Activated naive CD4-positive, alpha-beta T cell treated with anti-CD3 and anti-CD28 coated beads, Interleukin-2, amount 50 U/mL, for 24 hours (primary cell): ENCODE measurements at regions not wholly inside any gene's neighbourhood (a gene's known extent, or its start where the extent isn't known, plus 50 kb on each side); places are given as distances from the start of the nearest gene placed in this dataset.
"Not testable (repeated sequence)": the region's sequence is repeated elsewhere in the genome, so short reads cannot be mapped to it uniquely, and the experiment has no call there.

Source experiments
- H3K27ac Mint-ChIP-seq: one replicate; pipeline ENCODE4 v1.8.0; 2021; ENCODE audit warnings: mild to moderate bottlenecking, mixed read lengths
- H3K27me3 Mint-ChIP-seq: one replicate; pipeline ENCODE4 v1.8.0; 2021; ENCODE audit warnings: mixed read lengths
- H3K36me3 Mint-ChIP-seq: one replicate; pipeline ENCODE4 v1.8.0; 2021; ENCODE audit warnings: mixed read lengths
- H3K4me1 Mint-ChIP-seq: one replicate; pipeline ENCODE4 v1.8.0; 2021; ENCODE audit warnings: mixed read lengths
- H3K4me3 Mint-ChIP-seq: one replicate; pipeline ENCODE4 v1.8.0; 2021; ENCODE audit warnings: mild to moderate bottlenecking, mixed read lengths
- H3K9me3 Mint-ChIP-seq: one replicate; pipeline ENCODE4 v1.8.0; 2021; ENCODE audit warnings: mixed read lengths

DNA sequence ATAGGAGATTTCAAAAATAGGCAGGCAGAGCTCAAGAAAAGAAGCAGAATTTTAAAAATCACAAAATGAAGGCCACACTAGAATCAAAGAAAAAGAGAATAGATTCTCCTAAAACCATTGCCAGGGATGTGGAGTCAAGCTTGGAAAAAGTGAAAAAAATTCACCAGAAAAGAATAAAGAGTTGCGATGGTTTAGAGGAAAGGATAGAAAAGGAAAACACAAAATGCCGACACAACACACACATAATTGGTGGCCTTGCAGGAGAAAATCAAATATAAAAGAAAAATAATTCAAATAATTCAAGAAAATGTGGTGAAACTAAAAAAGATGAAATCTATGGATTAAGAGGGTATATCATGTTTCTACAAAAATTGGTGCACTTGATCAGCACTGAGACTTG lies 181.6 kb upstream of the C14orf180 start:
- no peak overlapping the region for H3K4me3 Mint-ChIP-seq
- peaks cover 56% of the 10 kb centered on the region for H3K4me1 Mint-ChIP-seq
- H3K27me3 Mint-ChIP-seq: no peaks in the 10 kb centered on the region
- peaks cover 8% of the 10 kb centered on the region for H3K36me3 Mint-ChIP-seq
- H3K27ac Mint-ChIP-seq: peak overlapping the region; percentile 38
- H3K9me3 Mint-ChIP-seq: peaks cover 7% of the 10 kb centered on the region

DNA sequence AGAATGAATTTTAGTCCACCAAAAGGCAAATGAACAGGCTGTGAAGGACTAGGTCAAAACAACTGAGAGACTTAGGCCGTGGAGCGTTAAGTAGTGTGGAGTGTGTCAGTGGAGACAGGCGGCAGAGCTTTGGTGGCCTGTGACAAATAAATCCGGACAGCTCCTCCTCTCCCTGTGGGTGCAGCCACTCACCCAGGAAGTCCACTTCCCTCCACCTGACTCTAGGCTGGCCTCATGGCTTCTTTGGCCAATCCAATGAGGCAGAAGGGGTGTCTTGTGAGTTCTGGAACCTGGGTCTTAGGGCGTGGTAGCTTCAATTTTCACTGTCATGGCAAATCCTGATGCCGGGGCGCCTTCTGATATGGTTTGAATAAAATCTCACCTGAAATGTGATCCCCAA lies 180.9 kb upstream of the C14orf180 start:
- peaks cover 8% of the 10 kb centered on the region for H3K36me3 Mint-ChIP-seq
- no peaks in the 10 kb centered on the region for H3K27me3 Mint-ChIP-seq
- peaks cover 51% of the 10 kb centered on the region for H3K4me1 Mint-ChIP-seq
- no peak overlapping the region for H3K4me3 Mint-ChIP-seq
- no peak overlapping the region for H3K27ac Mint-ChIP-seq
- peaks cover 7% of the 10 kb centered on the region for H3K9me3 Mint-ChIP-seq

- H3K27ac Mint-ChIP-seq: peak overlapping the region; percentile 76
- no peak overlapping the region for H3K4me3 Mint-ChIP-seq
- peaks cover 42% of the 10 kb centered on the region for H3K4me1 Mint-ChIP-seq
- peaks cover 8% of the 10 kb centered on the region for H3K36me3 Mint-ChIP-seq
- peaks cover 7% of the 10 kb centered on the region for H3K9me3 Mint-ChIP-seq
- H3K27me3 Mint-ChIP-seq: no peaks in the 10 kb centered on the region
Observed at GRCh38 chr14:104399432-104400155, 180.0 kb upstream of the C14orf180 start.

GRCh38 chr14:104400355-104400754 lies 179.2 kb upstream of the C14orf180 start:
- Mint-ChIP-seq H3K4me1 (peaks cover 34% of the 10 kb centered on the region), H3K27ac (no peak overlapping the region), H3K36me3 (peaks cover 8% of the 10 kb centered on the region), H3K27me3 (no peaks in the 10 kb centered on the region), H3K9me3 (peaks cover 7% of the 10 kb centered on the region), H3K4me3 (no peak overlapping the region)

DNA sequence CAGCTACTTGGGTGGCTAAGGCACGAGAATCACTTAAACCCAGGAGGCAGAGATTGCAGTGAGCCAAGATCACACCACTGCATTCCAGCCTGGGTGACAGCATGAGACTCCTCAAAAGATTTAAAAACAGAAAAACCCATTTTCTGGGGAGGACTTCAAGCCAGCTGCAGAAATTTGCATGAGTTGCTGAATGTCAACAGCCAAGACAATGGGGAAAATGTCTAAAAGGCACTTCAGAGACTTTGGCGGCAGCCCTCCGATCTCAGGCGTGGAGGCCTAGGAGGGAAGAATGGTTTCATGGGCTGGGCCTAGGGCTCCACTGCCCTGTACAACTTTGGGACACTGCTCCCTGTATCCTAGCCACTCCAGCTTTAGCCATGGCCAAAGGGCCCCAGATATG lies 177.8 kb upstream of the C14orf180 start:
- Mint-ChIP-seq H3K4me1 (peaks cover 24% of the 10 kb centered on the region), H3K27me3 (no peaks in the 10 kb centered on the region), H3K4me3 (no peak overlapping the region), H3K27ac (no peak overlapping the region), H3K9me3 (peaks cover 7% of the 10 kb centered on the region), H3K36me3 (peaks cover 8% of the 10 kb centered on the region)

DNA sequence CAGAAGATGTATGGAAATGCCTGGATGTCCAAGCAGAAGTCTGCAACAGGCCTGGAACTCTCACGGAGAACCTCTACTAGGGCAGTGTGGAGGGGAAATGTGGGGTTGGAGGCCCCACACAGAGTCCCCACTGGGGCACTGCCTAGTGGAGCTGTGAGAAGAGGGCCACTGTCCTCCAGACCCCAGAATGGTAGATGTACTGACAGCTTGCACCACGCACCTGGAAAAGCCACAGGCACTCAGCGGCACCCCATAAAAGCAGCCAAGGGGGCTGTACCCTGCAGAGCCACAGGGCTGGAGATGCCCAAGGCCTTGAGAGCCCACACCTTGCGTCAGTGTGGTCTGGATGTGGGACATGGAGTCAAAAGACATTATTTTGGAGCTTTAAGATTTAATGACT lies 177.3 kb upstream of the C14orf180 start:
- H3K4me1 Mint-ChIP-seq: peaks cover 20% of the 10 kb centered on the region
- not testable (repeated sequence) for H3K4me3 Mint-ChIP-seq, H3K36me3 Mint-ChIP-seq, H3K27ac Mint-ChIP-seq, H3K27me3 Mint-ChIP-seq, H3K9me3 Mint-ChIP-seq

- Mint-ChIP-seq H3K4me1 (peaks cover 14% of the 10 kb centered on the region), H3K36me3 (peaks cover 2% of the 10 kb centered on the region), H3K27ac (no peak overlapping the region), H3K4me3 (no peak overlapping the region), H3K27me3 (no peaks in the 10 kb centered on the region), H3K9me3 (peaks cover 5% of the 10 kb centered on the region)
Observed at GRCh38 chr14:104403421-104404220, 175.9 kb upstream of the C14orf180 start.

GRCh38 chr14:104404922-104405321 lies 174.6 kb upstream of the C14orf180 start:
- no peak overlapping the region for H3K4me3 Mint-ChIP-seq
- peaks cover 2% of the 10 kb centered on the region for H3K36me3 Mint-ChIP-seq
- H3K9me3 Mint-ChIP-seq: peaks cover 12% of the 10 kb centered on the region
- no peaks in the 10 kb centered on the region for H3K27me3 Mint-ChIP-seq
- no peak overlapping the region for H3K27ac Mint-ChIP-seq
- H3K4me1 Mint-ChIP-seq: peaks cover 2% of the 10 kb centered on the region

DNA sequence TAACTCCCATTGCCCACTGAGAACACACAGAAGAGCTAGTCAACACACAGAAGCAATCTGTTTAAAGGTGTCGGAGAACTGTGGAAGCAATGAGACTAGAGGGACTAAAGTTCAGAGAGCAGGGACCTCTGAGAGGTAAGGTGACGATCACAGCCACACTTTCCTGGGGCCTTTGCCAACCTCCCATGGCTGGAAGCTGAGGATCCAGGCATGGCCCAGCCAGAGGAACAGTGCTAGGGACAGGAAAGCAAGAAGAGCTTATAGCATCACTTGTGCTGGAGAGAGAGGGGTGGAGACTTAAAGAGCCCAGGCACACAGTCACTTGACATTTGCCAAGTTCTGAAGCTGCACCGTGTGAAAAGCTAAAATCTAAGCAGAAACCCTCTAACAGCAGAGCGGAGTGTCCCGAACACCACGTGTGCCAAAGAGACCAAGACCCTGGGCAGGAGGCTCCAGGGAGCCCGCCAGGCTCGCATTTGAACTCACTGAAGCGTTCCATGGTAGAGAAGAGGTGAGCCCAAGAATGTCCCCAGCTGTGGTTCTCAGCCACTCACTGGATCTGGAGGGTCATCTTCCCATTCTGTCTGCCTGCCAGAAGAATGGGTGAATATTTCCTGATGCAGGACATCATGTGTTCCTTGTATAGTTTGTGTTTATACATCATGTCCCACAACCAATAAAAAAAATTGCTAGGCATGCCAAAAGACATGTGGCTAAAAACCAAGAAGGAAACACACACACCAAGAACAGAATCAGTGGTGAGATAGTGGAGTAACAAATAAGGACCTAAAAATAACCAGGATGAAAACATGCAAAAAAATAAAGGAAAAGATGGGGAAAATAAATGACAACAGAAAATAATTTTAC lies 174.0 kb upstream of the C14orf180 start:
- H3K27me3 Mint-ChIP-seq: no peaks in the 10 kb centered on the region
- no peak overlapping the region for H3K4me3 Mint-ChIP-seq
- H3K36me3 Mint-ChIP-seq: peaks cover 2% of the 10 kb centered on the region
- no peak overlapping the region for H3K27ac Mint-ChIP-seq
- H3K9me3 Mint-ChIP-seq: peaks cover 12% of the 10 kb centered on the region
- no peaks in the 10 kb centered on the region for H3K4me1 Mint-ChIP-seq

DNA sequence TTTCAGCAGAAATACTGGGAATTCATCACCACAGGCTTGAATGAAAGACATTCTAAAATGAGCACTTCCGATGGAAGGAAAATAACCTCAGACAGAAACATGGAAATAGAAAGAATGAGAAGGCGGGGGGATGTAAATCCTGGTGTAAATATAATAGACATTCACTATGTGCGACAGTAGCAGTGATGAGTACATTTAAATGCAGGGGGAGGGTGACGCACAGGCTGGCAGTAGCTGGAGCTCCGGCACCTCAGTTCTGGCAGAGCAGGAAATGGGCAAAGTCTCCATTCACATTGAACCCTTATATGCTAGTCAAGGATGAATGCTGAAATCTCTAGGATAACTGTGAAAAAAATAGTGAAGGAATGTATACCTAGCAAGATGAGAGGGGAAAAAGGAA lies 172.7 kb upstream of the C14orf180 start:
- H3K4me3 Mint-ChIP-seq: no peak overlapping the region
- peaks cover 12% of the 10 kb centered on the region for H3K9me3 Mint-ChIP-seq
- H3K36me3 Mint-ChIP-seq: peaks cover 2% of the 10 kb centered on the region
- H3K27me3 Mint-ChIP-seq: no peaks in the 10 kb centered on the region
- no peak overlapping the region for H3K27ac Mint-ChIP-seq
- H3K4me1 Mint-ChIP-seq: no peaks in the 10 kb centered on the region

- Mint-ChIP-seq H3K9me3 (no peaks in the 10 kb centered on the region), H3K4me1 (no peaks in the 10 kb centered on the region), H3K4me3 (no peak overlapping the region), H3K36me3 (no peaks in the 10 kb centered on the region), H3K27me3 (no peaks in the 10 kb centered on the region), H3K27ac (no peak overlapping the region)
Observed at GRCh38 chr14:104416383-104416782, 163.2 kb upstream of the C14orf180 start.

DNA sequence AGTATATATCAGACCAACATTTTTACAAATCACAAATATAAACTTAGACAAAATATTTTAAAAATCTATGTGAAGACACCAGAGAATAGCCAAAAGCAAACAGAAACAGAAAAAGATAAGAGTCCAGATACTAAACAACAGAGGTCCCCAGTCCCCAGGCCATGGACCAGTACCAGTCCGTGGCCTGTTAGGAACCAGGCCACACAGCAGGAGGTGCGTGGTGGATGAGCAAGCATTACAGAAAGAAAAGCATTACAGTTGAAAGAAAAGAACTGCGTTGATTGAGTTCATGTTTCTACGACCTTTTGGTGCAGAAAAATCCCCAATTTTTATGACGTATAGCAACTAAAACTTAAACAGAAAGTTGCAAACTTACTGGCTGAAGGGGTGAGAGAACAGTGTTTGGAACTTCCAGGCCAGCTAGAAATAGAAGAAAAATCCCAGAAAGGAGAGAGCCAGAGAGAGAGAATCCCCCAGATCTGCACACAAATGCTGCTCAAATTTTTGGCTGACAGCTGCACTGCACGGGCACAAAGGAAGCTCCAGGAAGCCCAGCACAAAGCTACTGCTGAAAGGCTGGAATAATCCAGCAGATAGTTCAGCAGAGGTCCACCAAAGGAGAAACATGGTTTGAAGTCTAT lies 159.6 kb upstream of the C14orf180 start:
- no peak overlapping the region for H3K4me3 Mint-ChIP-seq
- H3K27me3 Mint-ChIP-seq: no peaks in the 10 kb centered on the region
- no peaks in the 10 kb centered on the region for H3K4me1 Mint-ChIP-seq
- no peaks in the 10 kb centered on the region for H3K36me3 Mint-ChIP-seq
- H3K9me3 Mint-ChIP-seq: no peaks in the 10 kb centered on the region
- H3K27ac Mint-ChIP-seq: no peak overlapping the region

DNA sequence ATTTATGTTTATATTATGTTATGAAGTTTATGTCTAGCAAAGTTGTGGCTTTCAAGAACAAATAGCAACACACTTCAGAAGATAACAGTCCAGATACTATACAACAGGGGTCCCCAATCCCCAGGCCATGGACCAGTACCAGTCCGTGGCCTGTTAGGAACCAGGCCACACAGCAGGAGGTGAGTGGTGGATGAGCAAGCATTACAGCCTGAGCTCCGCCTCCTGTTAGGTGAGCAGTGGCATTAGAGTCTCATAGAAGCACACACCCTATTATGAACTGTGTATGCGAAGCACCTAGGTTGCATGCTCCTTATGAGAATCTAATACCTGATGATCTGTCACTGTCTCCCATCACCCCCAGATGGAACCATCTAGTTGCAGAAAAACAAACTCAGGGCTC lies 159.0 kb upstream of the C14orf180 start:
- not testable (repeated sequence) for H3K36me3 Mint-ChIP-seq, H3K9me3 Mint-ChIP-seq, H3K27ac Mint-ChIP-seq, H3K4me3 Mint-ChIP-seq, H3K4me1 Mint-ChIP-seq, H3K27me3 Mint-ChIP-seq

- H3K9me3 Mint-ChIP-seq: no peaks in the 10 kb centered on the region
- H3K27ac Mint-ChIP-seq: no peak overlapping the region
- no peaks in the 10 kb centered on the region for H3K27me3 Mint-ChIP-seq
- H3K4me3 Mint-ChIP-seq: no peak overlapping the region
- H3K36me3 Mint-ChIP-seq: no peaks in the 10 kb centered on the region
- H3K4me1 Mint-ChIP-seq: no peaks in the 10 kb centered on the region
Observed at GRCh38 chr14:104420990-104421389, 158.6 kb upstream of the C14orf180 start.

GRCh38 chr14:104421401-104421821 lies 158.2 kb upstream of the C14orf180 start:
- H3K4me3 Mint-ChIP-seq: no peak overlapping the region
- H3K9me3 Mint-ChIP-seq: no peaks in the 10 kb centered on the region
- H3K27ac Mint-ChIP-seq: no peak overlapping the region
- H3K36me3 Mint-ChIP-seq: no peaks in the 10 kb centered on the region
- H3K4me1 Mint-ChIP-seq: no peaks in the 10 kb centered on the region
- no peaks in the 10 kb centered on the region for H3K27me3 Mint-ChIP-seq
